GM12873 (cell line): ENCODE measurements at regions not wholly inside any gene's neighbourhood (a gene's known extent, or its start where the extent isn't known, plus 50 kb on each side); places are given as distances from the start of the nearest gene placed in this dataset.

Experiments used
- TF ChIP-seq, protein P1 (sequence below): IDR thresholded peaks from 2 replicates; pipeline ENCODE4 v1.5.1; 2012; ENCODE audit warnings: low read depth, mild to moderate bottlenecking, moderate library complexity, low read length, control low read depth; ENCODE audit not compliant: insufficient read depth; ENCODE audit errors: missing control alignments

DNA sequence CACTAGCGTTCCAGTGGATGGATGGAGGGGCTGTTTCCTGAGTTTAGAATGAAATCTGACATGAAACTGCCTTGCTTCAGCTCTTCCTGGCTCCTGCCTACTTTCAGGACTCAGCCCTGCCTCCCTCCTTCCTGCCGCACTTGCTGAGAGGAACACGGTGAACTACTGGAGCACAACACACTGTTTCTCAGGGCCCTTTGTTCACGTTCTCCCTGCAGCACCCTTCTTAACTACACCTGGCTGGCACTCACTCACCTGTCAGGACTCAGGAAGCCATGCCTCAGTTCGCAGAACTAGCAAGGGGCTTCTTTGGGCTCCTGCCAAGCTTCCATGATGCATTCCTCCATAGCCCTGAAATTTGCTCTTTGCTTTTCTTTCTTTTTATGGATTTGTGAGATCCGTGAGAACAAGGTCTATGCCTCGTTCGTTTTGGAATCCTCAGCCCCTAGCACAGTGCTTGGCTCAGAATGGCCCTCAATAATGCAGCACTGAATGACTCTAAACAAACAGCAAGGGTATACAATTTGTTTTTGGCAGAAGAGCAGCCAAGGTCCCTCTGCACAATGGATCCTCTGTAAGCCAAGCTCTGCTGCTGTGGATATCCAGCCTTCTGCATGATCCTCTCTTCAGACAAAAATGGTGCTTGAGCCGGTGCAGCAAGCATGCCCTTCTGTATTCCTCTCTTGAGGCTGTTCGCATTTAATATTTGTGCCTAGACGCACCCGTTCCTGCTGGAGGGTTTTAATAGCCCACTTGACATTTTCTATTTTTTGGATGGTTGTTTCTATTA is 357.0 kb downstream of the TSN start:
- TF ChIP-seq, protein P1, sequence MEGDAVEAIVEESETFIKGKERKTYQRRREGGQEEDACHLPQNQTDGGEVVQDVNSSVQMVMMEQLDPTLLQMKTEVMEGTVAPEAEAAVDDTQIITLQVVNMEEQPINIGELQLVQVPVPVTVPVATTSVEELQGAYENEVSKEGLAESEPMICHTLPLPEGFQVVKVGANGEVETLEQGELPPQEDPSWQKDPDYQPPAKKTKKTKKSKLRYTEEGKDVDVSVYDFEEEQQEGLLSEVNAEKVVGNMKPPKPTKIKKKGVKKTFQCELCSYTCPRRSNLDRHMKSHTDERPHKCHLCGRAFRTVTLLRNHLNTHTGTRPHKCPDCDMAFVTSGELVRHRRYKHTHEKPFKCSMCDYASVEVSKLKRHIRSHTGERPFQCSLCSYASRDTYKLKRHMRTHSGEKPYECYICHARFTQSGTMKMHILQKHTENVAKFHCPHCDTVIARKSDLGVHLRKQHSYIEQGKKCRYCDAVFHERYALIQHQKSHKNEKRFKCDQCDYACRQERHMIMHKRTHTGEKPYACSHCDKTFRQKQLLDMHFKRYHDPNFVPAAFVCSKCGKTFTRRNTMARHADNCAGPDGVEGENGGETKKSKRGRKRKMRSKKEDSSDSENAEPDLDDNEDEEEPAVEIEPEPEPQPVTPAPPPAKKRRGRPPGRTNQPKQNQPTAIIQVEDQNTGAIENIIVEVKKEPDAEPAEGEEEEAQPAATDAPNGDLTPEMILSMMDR: no peak

DNA sequence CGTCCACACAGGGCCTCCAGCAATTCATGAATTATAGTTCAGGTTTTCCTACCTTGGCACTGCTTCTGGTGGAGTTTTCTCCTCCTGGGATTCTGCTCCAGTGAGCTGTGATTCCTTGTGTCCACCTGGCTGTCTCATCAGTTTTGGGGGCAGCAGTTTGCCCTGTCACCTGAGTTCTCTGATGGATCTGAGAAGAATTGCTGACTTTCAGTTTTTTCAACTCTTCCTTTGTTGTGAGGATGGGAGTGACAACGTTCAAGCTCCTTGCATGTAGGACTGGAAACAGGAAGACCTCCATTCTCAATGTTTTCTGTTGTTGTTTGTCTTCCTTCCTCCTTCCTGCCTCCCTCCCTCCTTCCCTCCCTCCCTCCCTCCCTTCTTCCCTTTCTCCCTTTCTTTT is 359.0 kb downstream of the TSN start:
- TF ChIP-seq, protein P1: no peak

DNA sequence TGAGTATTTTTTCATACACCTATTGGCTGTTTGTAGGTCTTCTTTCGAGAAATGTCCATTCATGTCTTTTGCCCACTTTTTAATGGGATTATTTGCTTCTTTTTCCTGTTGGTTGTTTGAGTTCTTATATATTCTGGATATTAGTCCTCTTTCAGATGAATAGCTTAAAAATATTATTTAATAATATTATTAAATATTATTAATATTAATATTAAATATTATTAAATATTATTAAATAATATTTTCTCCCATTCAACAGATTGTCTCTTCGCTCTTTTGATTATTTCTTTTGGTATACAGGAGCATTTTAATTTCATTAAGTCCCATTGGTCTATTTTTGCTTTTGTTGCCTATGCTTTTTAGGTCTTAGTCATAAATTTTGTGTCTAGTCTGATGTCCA is 361.9 kb downstream of the TSN start:
- TF ChIP-seq, protein P1: no peak

DNA sequence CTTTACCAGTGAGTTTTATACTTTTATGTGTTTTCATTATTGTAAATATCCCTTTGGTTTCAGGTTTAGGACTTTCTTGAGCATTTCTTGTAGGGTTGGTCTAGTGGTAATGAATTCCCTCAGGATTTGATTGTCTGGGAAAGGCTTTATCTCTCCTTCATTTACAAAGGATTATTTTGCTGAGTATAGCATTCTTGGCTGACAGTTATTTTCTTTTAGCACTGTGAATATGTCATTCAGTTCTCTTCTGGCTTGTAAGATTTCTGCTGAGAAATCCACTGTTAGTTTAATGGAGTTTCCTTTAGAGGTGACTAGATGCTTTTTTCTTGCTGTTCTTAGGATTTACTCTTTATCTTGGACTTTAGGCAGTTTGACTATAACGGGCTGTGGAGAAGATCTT is 373.9 kb downstream of the TSN start:
- TF ChIP-seq, protein P1: no peak

DNA sequence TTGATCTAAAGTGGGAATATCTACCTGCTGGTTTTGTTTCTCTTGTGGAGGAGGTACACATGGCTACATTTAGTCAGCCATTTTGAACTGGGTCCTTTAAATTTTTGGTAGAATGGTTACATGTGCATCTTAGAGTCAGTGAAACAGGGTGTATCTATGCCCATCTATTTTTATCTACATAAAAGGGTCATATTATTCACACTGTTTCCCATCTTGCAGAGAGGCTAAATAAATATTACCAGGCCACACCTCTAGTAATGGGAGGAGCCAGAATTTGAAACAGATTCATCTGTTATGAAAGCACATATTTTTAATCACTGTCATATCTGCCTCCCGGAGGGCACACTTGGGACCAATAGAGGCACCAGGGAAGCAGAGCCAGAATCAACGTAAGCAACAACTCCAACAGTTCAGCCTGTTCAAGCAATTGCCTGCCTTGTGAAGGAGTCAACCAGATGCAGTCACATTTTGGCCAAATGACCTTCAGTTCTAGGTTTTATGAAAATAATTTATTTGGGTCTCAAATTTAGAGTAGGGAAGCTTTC is 376.8 kb downstream of the TSN start:
- TF ChIP-seq, protein P1: no peak

DNA sequence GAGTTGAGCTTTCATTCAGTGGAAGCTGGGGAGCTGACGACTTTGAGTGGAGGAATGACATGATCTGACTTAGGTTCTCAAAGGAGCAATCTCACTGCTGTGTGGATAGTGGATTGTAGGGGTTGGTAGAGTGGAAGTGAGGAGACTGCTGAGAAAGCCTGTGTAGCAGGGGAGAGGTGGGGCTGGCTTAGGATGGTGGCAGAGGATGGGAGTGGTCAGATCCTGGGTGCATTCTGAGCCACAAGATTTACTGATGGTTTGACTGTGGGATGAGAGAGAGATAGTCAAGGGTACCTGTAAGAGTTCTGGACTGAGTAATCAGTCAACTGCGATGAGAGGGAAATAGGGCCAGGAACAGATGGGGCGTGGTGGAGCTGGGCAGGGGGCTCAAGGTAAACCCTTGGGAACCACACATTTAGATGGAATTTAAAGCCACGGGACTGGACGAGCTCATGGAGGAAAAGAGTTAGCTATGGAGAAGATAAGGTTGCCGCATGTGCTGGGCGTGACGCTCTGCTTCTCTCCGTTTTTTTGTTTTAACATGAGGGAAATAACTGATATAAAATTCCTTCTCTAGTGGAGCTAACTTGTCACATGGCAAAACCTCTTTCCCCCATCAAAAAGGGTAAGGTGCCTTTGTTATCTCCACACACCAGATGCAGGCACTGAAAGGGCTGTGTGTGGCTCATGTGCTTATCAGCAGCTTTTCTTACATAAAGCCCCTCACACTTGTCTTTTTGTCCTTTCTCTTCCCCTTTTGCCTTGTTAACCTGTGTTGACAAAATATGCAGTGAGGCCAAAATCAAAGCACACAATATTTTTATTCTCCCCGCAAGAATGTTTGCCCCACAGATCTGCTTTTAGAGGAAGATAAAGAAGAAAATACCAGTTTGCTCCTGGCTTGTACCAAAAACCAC is 379.8 kb downstream of the TSN start:
- TF ChIP-seq, protein P1: no peak

DNA sequence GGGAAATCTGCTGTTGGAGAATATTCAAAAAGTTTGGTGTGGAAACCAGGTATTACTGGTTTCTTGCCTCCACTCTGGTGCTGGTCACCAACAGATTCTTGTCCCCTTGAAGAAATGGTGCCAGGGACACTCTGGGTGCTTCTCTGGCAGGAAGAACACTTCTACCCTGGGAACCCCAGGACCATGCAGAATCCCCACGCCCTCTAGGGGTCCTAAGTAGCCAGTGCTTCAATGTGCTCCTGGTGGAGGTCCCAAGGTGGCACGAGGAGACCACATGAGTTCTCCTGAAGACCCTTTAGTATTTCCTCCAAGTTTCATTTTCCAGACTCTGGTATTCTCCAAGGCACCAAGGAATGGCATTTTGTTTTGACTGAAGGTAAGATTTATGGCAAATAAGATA is 380.6 kb downstream of the TSN start:
- TF ChIP-seq, protein P1: peak; percentile 55
